HCT116 (cell line): ENCODE measurements at regions not wholly inside any gene's neighbourhood (a gene's known extent, or its start where the extent isn't known, plus 50 kb on each side); places are given as distances from the start of the nearest gene placed in this dataset.
"Not testable (repeated sequence)": the region's sequence is repeated elsewhere in the genome, so short reads cannot be mapped to it uniquely, and the experiment has no call there.

ENCODE experiments used
- ATAC-seq: fragments of 200-7000 bp; cut with Tn5 transposase; 2 replicates; pipeline ENCODE4 v1.9.1; 2020; ENCODE audit warnings: mild to moderate bottlenecking, moderate library complexity
- BruUV-seq: library from RNA; stranded (reverse); fragments of 400-500 nt; replicated peaks from 2 replicates; lab custom pipeline; 2021; lab: Mats Ljungman, UMichigan
- CTCF ChIA-PET: fragments of 300-600 bp; sonication (Branson Sonifier 250); formaldehyde crosslinking; loops from one replicate; lab custom pipeline; 2021; ENCODE audit warnings: antibody characterized with exemption; lab: Charles Lee
- POLR2A ChIA-PET: fragments of 300-600, 350-600 bp; sonication (Branson Sonifier 250); formaldehyde crosslinking; loops from one replicate; lab custom pipeline; 2021; ENCODE audit warnings: antibody characterized with exemption; lab: Charles Lee
- RAD21 ChIA-PET, 2 experiments: fragments of 300-600 bp; sonication (Branson Sonifier 250); formaldehyde crosslinking; loops; one replicate each; lab custom pipeline; 2023; ENCODE audit warnings: low total read pairs in 2 of 2; ENCODE audit not compliant: uncharacterized antibody in 2 of 2, unreplicated experiment in 2 of 2, low non-redundant PET in 1 of 2; lab: Charles Lee
- DNase-seq: peaks from one replicate; pipeline ENCODE4 v3.0.0-alpha.2; 2010; ENCODE audit warnings: low read depth, low spot score
- H2AFZ ChIP-seq: fragments of 200-600 bp; shearing (Covaris generic), sonication (generic); 2 replicates; pipeline ENCODE4 v1.6.1; 2017; ENCODE audit warnings: low read depth, mixed run types, mixed read lengths, antibody characterized with exemption, low read length; ENCODE audit not compliant: poor library complexity, severe bottlenecking
- H3K27ac ChIP-seq: 2 replicates; pipeline ENCODE4 v1.5.1; 2012; ENCODE audit warnings: low read depth, low read length
- H3K27me3 ChIP-seq: fragments of 200-600 bp; sonication (generic); 2 replicates; pipeline ENCODE4 v1.6.1; 2016; ENCODE audit warnings: mixed run types, low read length, mixed read lengths; ENCODE audit not compliant: insufficient read depth
- H3K36me3 ChIP-seq, 2 experiments: fragments of 200-500 bp in 1 of 2; fragments of 200-600 bp in 1 of 2; sonication (Bioruptor generic) in 1 of 2; sonication (generic) in 1 of 2; 2 replicates each; pipeline versions ENCODE4 v1.5.1 to v1.6.1; 2014 to 2016; ENCODE audit warnings: low read length in 2 of 2, inconsistent platforms in 1 of 2, mixed read lengths in 1 of 2, mixed run types in 1 of 2; ENCODE audit not compliant: insufficient read depth in 2 of 2, control insufficient read depth in 1 of 2
- H3K4me1 ChIP-seq, 2 experiments: fragments of 200-600 bp in 1 of 2; sonication (generic) in 1 of 2; 2 replicates each; pipeline versions ENCODE4 v1.5.1 to v1.6.1; 2012 to 2017; ENCODE audit warnings: low read length in 2 of 2, inconsistent platforms in 1 of 2, mild to moderate bottlenecking in 1 of 2, mixed read lengths in 1 of 2, mixed run types in 1 of 2, moderate library complexity in 1 of 2; ENCODE audit not compliant: insufficient read depth in 2 of 2, control insufficient read depth in 1 of 2
- H3K4me2 ChIP-seq: fragments of 200-600 bp; sonication (generic); 2 replicates; pipeline ENCODE4 v1.6.1; 2017; ENCODE audit warnings: mixed run types, low read length, mixed read lengths
- H3K4me3 ChIP-seq, 2 experiments: fragments of 200-600 bp in 1 of 2; sonication (generic) in 1 of 2; replicated peaks in 1 of 2; 2 replicates each; pipeline ENCODE4 v1.5.1; 2011 to 2016; ENCODE audit warnings: low read length in 2 of 2, control low read depth in 1 of 2, low read depth in 1 of 2, mild to moderate bottlenecking in 1 of 2, mixed read lengths in 1 of 2, mixed run types in 1 of 2
- H3K79me2 ChIP-seq: fragments of 200-600 bp; sonication (generic); 2 replicates; pipeline ENCODE4 v1.6.1; 2017; ENCODE audit warnings: mild to moderate bottlenecking, mixed run types, low read length, moderate library complexity, mixed read lengths; ENCODE audit not compliant: insufficient read depth
- H3K9ac ChIP-seq: fragments of 200-600 bp; sonication (generic); 2 replicates; pipeline ENCODE4 v1.6.1; 2016; ENCODE audit warnings: low read length, mixed read lengths
- H3K9me2 ChIP-seq: fragments of 200-600 bp; sonication (generic), shearing (Covaris generic); 2 replicates; pipeline ENCODE4 v1.6.1; 2017; ENCODE audit warnings: mixed run types, mild to moderate bottlenecking, moderate library complexity; ENCODE audit not compliant: insufficient read depth
- H3K9me3 ChIP-seq, 2 experiments: fragments of 200-500 bp in 1 of 2; fragments of 200-600 bp in 1 of 2; sonication (Bioruptor generic) in 1 of 2; sonication (generic) in 1 of 2; 2 replicates each; pipeline ENCODE4 v1.6.1; 2014 to 2017; ENCODE audit warnings: low read length in 2 of 2, mixed read lengths in 2 of 2, inconsistent platforms in 1 of 2, low read depth in 1 of 2, mild to moderate bottlenecking in 1 of 2, mixed run types in 1 of 2, moderate library complexity in 1 of 2; ENCODE audit not compliant: control insufficient read depth in 1 of 2, insufficient read depth in 1 of 2
- H4K20me1 ChIP-seq: fragments of 200-600 bp; sonication (generic), shearing (Covaris generic); 2 replicates; pipeline ENCODE4 v1.6.1; 2017; ENCODE audit warnings: mixed run types, mild to moderate bottlenecking, moderate library complexity; ENCODE audit not compliant: insufficient read depth
- CTCF ChIP-seq, 3 experiments: fragments of 200-600 bp in 1 of 3; sonication (generic) in 1 of 3; IDR thresholded peaks in 2 of 3; conservative IDR thresholded peaks in 1 of 3; 2 replicates each; pipeline ENCODE4 v1.5.1; 2012 to 2017; ENCODE audit warnings: low read depth in 2 of 3, low read length in 2 of 3, antibody characterized with exemption in 1 of 3, borderline replicate concordance in 1 of 3, control low read depth in 1 of 3, mild to moderate bottlenecking in 1 of 3, mixed read lengths in 1 of 3, mixed run types in 1 of 3, moderate library complexity in 1 of 3; ENCODE audit not compliant: insufficient read depth in 1 of 3
- JUND ChIP-seq: IDR thresholded peaks from 2 replicates; pipeline ENCODE4 v1.6.1; 2012
- RAD21 ChIP-seq: IDR thresholded peaks from 2 replicates; pipeline ENCODE4 v1.6.1; 2012; ENCODE audit warnings: low read depth, mild to moderate bottlenecking
- SIN3A ChIP-seq: IDR thresholded peaks from 2 replicates; pipeline ENCODE4 v1.6.1; 2012; ENCODE audit warnings: low read depth
- intact Hi-C: fragments of 100-400 bp; cut with micrococcal nuclease; formaldehyde crosslinking; loops from 2 replicates; pipeline ENCODE4 v1.10.0; 2022
- TF ChIP-seq, protein P1 (sequence below): IDR thresholded peaks from 2 replicates; pipeline ENCODE4 v1.6.1; 2012; ENCODE audit warnings: low read depth
- TF ChIP-seq, protein P2 (sequence below): IDR thresholded peaks from 2 replicates; pipeline ENCODE4 v1.6.1; 2012

DNA sequence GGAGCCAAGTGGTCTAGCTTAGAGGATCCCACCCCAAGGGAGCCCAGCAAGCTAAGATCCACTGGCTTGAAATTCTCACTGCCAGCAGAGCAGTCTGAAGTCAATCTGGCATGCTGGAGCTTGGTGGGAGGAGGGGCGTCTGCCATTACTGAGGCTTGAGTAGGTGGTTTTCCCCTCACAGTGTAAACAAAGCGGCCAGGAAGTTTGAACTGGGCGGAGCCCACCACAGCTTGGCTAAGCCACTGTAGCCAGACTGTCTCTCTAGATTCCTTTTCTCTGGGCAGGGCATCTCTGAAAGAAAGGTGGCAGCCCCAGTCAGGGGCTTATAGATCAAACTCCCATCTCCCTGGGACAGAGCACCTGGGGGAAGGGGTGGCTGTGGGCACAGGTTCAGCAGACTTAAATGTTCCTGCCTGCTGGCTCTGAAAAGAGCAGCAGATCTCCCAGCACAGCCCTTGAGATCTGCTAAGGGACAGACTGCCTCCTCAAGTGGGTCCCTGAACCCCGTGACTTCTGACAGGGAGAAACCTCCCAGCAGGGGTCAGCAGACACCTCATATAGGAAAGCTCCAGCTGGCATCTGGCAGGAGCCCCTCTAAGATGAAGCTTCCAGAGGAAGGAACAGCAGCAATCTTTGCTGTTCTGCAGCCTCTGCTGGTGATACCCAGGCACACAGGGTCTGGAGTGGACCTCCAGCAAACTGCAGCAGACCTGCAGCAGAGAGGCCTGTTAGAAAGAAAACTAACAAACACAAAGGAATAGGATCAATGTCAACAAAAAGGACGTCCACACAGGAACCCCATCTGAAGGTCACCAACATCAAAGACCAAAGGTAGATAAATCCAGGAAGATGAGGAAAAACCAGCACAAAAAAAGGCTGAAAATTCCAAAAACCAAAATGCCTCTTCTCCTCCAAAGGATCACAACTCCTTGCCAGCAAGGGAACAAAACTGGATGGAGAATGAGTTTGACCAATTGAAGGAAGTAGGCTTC, 215.6 kb upstream of the TET2 start:
- H3K27ac ChIP-seq, H4K20me1 ChIP-seq, CTCF ChIA-PET, H3K79me2 ChIP-seq, POLR2A ChIA-PET, H3K9me3 ChIP-seq, H3K4me1 ChIP-seq, H3K4me2 ChIP-seq, H3K27me3 ChIP-seq, H3K4me3 ChIP-seq, H3K9me2 ChIP-seq, H2AFZ ChIP-seq, H3K36me3 ChIP-seq, H3K9ac ChIP-seq, BruUV-seq: not testable (repeated sequence)
- peak; percentile 4 for DNase-seq
- TF ChIP-seq CTCF (IDR thresholded peaks at IDR 0.05 in 2 of 3, conservative IDR thresholded peaks at IDR 0.05 in 1 of 3; ENCODE audit: borderline replicate concordance in 1 of 3, insufficient read depth in 1 of 3, low read depth in 2 of 3, low read length in 2 of 3) (peak; percentile 22 to 26 (median 25); a peak in 2 of 6 replicates), RAD21 (peak; percentile 56)
- ATAC-seq, result peak; percentile 64
- intact Hi-C loops, result loop anchor here (5.0 kb wide), 1 partner anchor 736 kb away; no protein-coding TSS in a partner anchor
- RAD21 ChIA-PET, result interaction anchor here in 1 of 2 experiments (0.8 kb wide), 1 partner anchor 542 kb away, joined by 3 read pairs; no protein-coding TSS in a partner anchor

- H4K20me1 ChIP-seq, result no peaks in the 10 kb centered on the region
- no peak for DNase-seq
- H3K4me2 ChIP-seq, result no peak overlapping the region
- POLR2A ChIA-PET, result no interaction called here
- H3K36me3 ChIP-seq, result no peaks in the 10 kb centered on the region
- H3K4me1 ChIP-seq, result no peaks in the 10 kb centered on the region
- peaks cover 3% of the 10 kb centered on the region; the same call in 1 of the 2 replicates for H3K9me2 ChIP-seq
- no peaks in the 10 kb centered on the region for H3K9me3 ChIP-seq
- CTCF ChIA-PET, result no interaction called here
- no peaks in the 10 kb centered on the region for H3K27me3 ChIP-seq
- no peak overlapping the region for H3K9ac ChIP-seq
- intact Hi-C loops, result no loop called here
- RAD21 ChIA-PET, result no interaction called here
- H2AFZ ChIP-seq, result no peak overlapping the region
- no peak for ATAC-seq
- TF ChIP-seq JUND (no peak), SIN3A (no peak)
- TF ChIP-seq, protein P1, sequence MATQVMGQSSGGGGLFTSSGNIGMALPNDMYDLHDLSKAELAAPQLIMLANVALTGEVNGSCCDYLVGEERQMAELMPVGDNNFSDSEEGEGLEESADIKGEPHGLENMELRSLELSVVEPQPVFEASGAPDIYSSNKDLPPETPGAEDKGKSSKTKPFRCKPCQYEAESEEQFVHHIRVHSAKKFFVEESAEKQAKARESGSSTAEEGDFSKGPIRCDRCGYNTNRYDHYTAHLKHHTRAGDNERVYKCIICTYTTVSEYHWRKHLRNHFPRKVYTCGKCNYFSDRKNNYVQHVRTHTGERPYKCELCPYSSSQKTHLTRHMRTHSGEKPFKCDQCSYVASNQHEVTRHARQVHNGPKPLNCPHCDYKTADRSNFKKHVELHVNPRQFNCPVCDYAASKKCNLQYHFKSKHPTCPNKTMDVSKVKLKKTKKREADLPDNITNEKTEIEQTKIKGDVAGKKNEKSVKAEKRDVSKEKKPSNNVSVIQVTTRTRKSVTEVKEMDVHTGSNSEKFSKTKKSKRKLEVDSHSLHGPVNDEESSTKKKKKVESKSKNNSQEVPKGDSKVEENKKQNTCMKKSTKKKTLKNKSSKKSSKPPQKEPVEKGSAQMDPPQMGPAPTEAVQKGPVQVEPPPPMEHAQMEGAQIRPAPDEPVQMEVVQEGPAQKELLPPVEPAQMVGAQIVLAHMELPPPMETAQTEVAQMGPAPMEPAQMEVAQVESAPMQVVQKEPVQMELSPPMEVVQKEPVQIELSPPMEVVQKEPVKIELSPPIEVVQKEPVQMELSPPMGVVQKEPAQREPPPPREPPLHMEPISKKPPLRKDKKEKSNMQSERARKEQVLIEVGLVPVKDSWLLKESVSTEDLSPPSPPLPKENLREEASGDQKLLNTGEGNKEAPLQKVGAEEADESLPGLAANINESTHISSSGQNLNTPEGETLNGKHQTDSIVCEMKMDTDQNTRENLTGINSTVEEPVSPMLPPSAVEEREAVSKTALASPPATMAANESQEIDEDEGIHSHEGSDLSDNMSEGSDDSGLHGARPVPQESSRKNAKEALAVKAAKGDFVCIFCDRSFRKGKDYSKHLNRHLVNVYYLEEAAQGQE, result no peak
- TF ChIP-seq, protein P2, sequence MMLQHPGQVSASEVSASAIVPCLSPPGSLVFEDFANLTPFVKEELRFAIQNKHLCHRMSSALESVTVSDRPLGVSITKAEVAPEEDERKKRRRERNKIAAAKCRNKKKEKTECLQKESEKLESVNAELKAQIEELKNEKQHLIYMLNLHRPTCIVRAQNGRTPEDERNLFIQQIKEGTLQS, result no peak
- H3K27ac ChIP-seq, result no peak overlapping the region
- H3K79me2 ChIP-seq, result no peaks in the 10 kb centered on the region
- H3K4me3 ChIP-seq, result no peak overlapping the region
- BruUV-seq, result no TSS peak
Measured at GRCh38 chr4:104938624-104939023, 208.1 kb upstream of the TET2 start.
